HG02870 (cell line): ENCODE measurements at regions not wholly inside any gene's neighbourhood (a gene's known extent, or its start where the extent isn't known, plus 50 kb on each side); places are given as distances from the start of the nearest gene placed in this dataset.

ENCODE experiments used
- ATAC-seq: cut with Tn5 transposase; IDR thresholded peaks from one replicate; pipeline ENCODE4 v1.9.1; 2021; ENCODE audit warnings: mild to moderate bottlenecking, moderate library complexity; ENCODE audit not compliant: unreplicated experiment

- ATAC-seq: no peak
Measured at GRCh38 chr9:108316066-108316465, 539.7 kb downstream of the ACTL7B start.

- ATAC-seq: no peak
Measured at GRCh38 chr9:108311745-108312144, 544.0 kb downstream of the ACTL7B start.

GRCh38 chr9:108310202-108310601 lies 545.6 kb downstream of the ACTL7B start:
- no peak for ATAC-seq

GRCh38 chr9:108300306-108301287 lies 555.2 kb downstream of the ACTL7B start:
- ATAC-seq: no peak

- ATAC-seq: no peak
Measured at GRCh38 chr9:108297073-108297472, 558.7 kb downstream of the ACTL7B start.

GRCh38 chr9:108296056-108296455 lies 559.7 kb downstream of the ACTL7B start:
- ATAC-seq: no peak

GRCh38 chr9:108291586-108291932 lies 564.2 kb downstream of the ACTL7B start:
- ATAC-seq: no peak

GRCh38 chr9:108290839-108291585 lies 564.8 kb downstream of the ACTL7B start:
- ATAC-seq: no peak

- no peak for ATAC-seq
Measured at GRCh38 chr9:108286638-108287206, 569.1 kb downstream of the ACTL7B start.

- no peak for ATAC-seq
Measured at GRCh38 chr9:108283696-108284095, 572.1 kb downstream of the ACTL7B start.

- ATAC-seq: no peak
Measured at GRCh38 chr9:108282872-108283271, 572.9 kb downstream of the ACTL7B start.

- ATAC-seq: no peak
Measured at GRCh38 chr9:108281696-108282095, 574.1 kb downstream of the ACTL7B start.

GRCh38 chr9:108278341-108278740 lies 577.4 kb downstream of the ACTL7B start:
- no peak for ATAC-seq

GRCh38 chr9:108277216-108277615 lies 578.6 kb downstream of the ACTL7B start:
- no peak for ATAC-seq

- ATAC-seq: no peak
Measured at GRCh38 chr9:108275906-108276305, 579.9 kb downstream of the ACTL7B start.

GRCh38 chr9:108274971-108275370 lies 580.8 kb downstream of the ACTL7B start:
- no peak for ATAC-seq

GRCh38 chr9:108273988-108274387 lies 581.8 kb downstream of the ACTL7B start:
- no peak for ATAC-seq

GRCh38 chr9:108272349-108272899 lies 583.4 kb downstream of the ACTL7B start:
- no peak for ATAC-seq

GRCh38 chr9:108271646-108272348 lies 584.0 kb downstream of the ACTL7B start:
- ATAC-seq: no peak

- no peak for ATAC-seq
Measured at GRCh38 chr9:108271236-108271635, 584.5 kb downstream of the ACTL7B start.

GRCh38 chr9:108270561-108270960 lies 585.2 kb downstream of the ACTL7B start:
- no peak for ATAC-seq
